Fibroblast of villous mesenchyme (primary cell): ENCODE measurements at regions not wholly inside any gene's neighbourhood (a gene's known extent, or its start where the extent isn't known, plus 50 kb on each side); places are given as distances from the start of the nearest gene placed in this dataset.

ENCODE experiments used
- DNase-seq: peaks from one replicate; pipeline ENCODE4 v3.0.0-alpha.2; 2010; ENCODE audit warnings: low read depth
- H3K4me3 ChIP-seq: 2 replicates; pipeline ENCODE4 v1.5.1; 2011; ENCODE audit warnings: low read depth, mild to moderate bottlenecking, low read length
- CTCF ChIP-seq: IDR thresholded peaks from 2 replicates; pipeline ENCODE4 v1.5.1; 2012; ENCODE audit warnings: low read depth, mild to moderate bottlenecking, low read length; ENCODE audit not compliant: insufficient read depth

GRCh38 chr11:16572945-16573344 is 165.5 kb upstream of the C11orf58 start:
- TF ChIP-seq CTCF: no peak
- H3K4me3 ChIP-seq: no peak overlapping the region
- no peak for DNase-seq

GRCh38 chr11:16561150-16561549 is 177.3 kb upstream of the C11orf58 start:
- peak; percentile 23 for DNase-seq
- TF ChIP-seq CTCF: no peak
- H3K4me3 ChIP-seq: no peak overlapping the region

- no peak for DNase-seq
- no peak overlapping the region for H3K4me3 ChIP-seq
- no peak for TF ChIP-seq CTCF
Observed at GRCh38 chr11:16558494-16558893, 180.0 kb upstream of the C11orf58 start.

- no peak for DNase-seq
Observed at GRCh38 chr11:16555956-16556355, 182.5 kb upstream of the C11orf58 start.

GRCh38 chr11:16554361-16554760 is 184.1 kb upstream of the C11orf58 start:
- DNase-seq: no peak
- no peak for TF ChIP-seq CTCF
- H3K4me3 ChIP-seq: no peak overlapping the region

More at GRCh38 chr11:16555956-16556355, 182.5 kb upstream of the C11orf58 start:
- no peak for TF ChIP-seq CTCF
- no peak overlapping the region for H3K4me3 ChIP-seq

- H3K4me3 ChIP-seq: no peak overlapping the region
- DNase-seq: no peak
- no peak for TF ChIP-seq CTCF
Observed at GRCh38 chr11:16547879-16548278, 190.6 kb upstream of the C11orf58 start.

- DNase-seq: no peak
- TF ChIP-seq CTCF: no peak
- no peak overlapping the region for H3K4me3 ChIP-seq
Observed at GRCh38 chr11:16543642-16544041, 187.3 kb upstream of the SOX6 start.
